ENCODE measurements at regions not wholly inside any gene's neighbourhood (a gene's known extent, or its start where the extent isn't known, plus 50 kb on each side); places are given as distances from the start of the nearest gene placed in this dataset.

GRCh38 chr3:177735431-177735830, 538.1 kb upstream of the TBL1XR1 start:
- no peak for DNase-seq (ENCODE audit: low read depth, low spot score)

- DNase-seq (ENCODE audit: low read depth, low spot score) = no peak
These were observed 542.2 kb upstream of the TBL1XR1 start for GRCh38 chr3:177739461-177739860.

GRCh38 chr3:177740254-177740653, 543.0 kb upstream of the TBL1XR1 start:
- no peak for DNase-seq (ENCODE audit: low read depth, low spot score)

- no peak for DNase-seq (ENCODE audit: low read depth, low spot score)
These were observed 545.0 kb upstream of the TBL1XR1 start for GRCh38 chr3:177742273-177742672.

GRCh38 chr3:177743173-177743890, 546.0 kb upstream of the TBL1XR1 start:
- no peak for DNase-seq (ENCODE audit: low read depth, low spot score)

GRCh38 chr3:177744873-177745606, 547.8 kb upstream of the TBL1XR1 start:
- DNase-seq (ENCODE audit: low read depth, low spot score) = no peak

GRCh38 chr3:177745607-177746005, 548.3 kb upstream of the TBL1XR1 start:
- DNase-seq (ENCODE audit: low read depth, low spot score) = no peak

- no peak for DNase-seq (ENCODE audit: low read depth, low spot score)
These were observed 549.2 kb upstream of the TBL1XR1 start for GRCh38 chr3:177746337-177746933.

- no peak for DNase-seq (ENCODE audit: low read depth, low spot score)
These were observed 552.6 kb upstream of the TBL1XR1 start for GRCh38 chr3:177749836-177750235.

GRCh38 chr3:177750436-177750835, 553.2 kb upstream of the TBL1XR1 start:
- no peak for DNase-seq (ENCODE audit: low read depth, low spot score)

GRCh38 chr3:177751770-177752169, 554.5 kb upstream of the TBL1XR1 start:
- DNase-seq (ENCODE audit: low read depth, low spot score) = no peak

- DNase-seq (ENCODE audit: low read depth, low spot score) = no peak
These were observed 555.5 kb upstream of the TBL1XR1 start for GRCh38 chr3:177752831-177753230.

- no peak for DNase-seq (ENCODE audit: low read depth, low spot score)
These were observed 556.3 kb upstream of the TBL1XR1 start for GRCh38 chr3:177753451-177754155.

GRCh38 chr3:177754508-177754921, 557.2 kb upstream of the TBL1XR1 start:
- DNase-seq (ENCODE audit: low read depth, low spot score) = no peak

- no peak for DNase-seq (ENCODE audit: low read depth, low spot score)
These were observed 560.8 kb upstream of the TBL1XR1 start for GRCh38 chr3:177758126-177758525.

- DNase-seq (ENCODE audit: low read depth, low spot score) = no peak
These were observed 563.5 kb upstream of the TBL1XR1 start for GRCh38 chr3:177760803-177761202.

GRCh38 chr3:177764377-177764912, 567.2 kb upstream of the TBL1XR1 start:
- DNase-seq (ENCODE audit: low read depth, low spot score) = no peak

- DNase-seq (ENCODE audit: low read depth, low spot score) = no peak
These were observed 567.7 kb upstream of the TBL1XR1 start for GRCh38 chr3:177764933-177765332.

GRCh38 chr3:177770383-177771230, 573.3 kb upstream of the TBL1XR1 start:
- no peak for DNase-seq (ENCODE audit: low read depth, low spot score)

GRCh38 chr3:177771780-177772179, 574.5 kb upstream of the TBL1XR1 start:
- no peak for DNase-seq (ENCODE audit: low read depth, low spot score)

All from smooth muscle cell of the brain vasculature (primary cell).